WTC11 (cell line): ENCODE measurements at regions not wholly inside any gene's neighbourhood (a gene's known extent, or its start where the extent isn't known, plus 50 kb on each side); places are given as distances from the start of the nearest gene placed in this dataset.

ENCODE experiments used
- ATAC-seq: fragments of 200-7000 bp; cut with Tn5 transposase; 2 replicates; pipeline ENCODE4 v1.10.0; 2021; ENCODE audit warnings: mild to moderate bottlenecking, moderate library complexity
- CTCF ChIA-PET: fragments of 300-600 bp; sonication (Branson Sonifier 250); formaldehyde crosslinking; loops from one replicate; lab custom pipeline; 2021; ENCODE audit warnings: antibody characterized with exemption; lab: Charles Lee
- POLR2A ChIA-PET: fragments of 350-600 bp; sonication (Branson Sonifier 250); formaldehyde crosslinking; loops from one replicate; lab custom pipeline; 2021; ENCODE audit warnings: antibody characterized with exemption; lab: Charles Lee
- DNase-seq: peaks from one replicate; pipeline ENCODE4 v3.0.0; 2021; ENCODE audit warnings: low spot score
- H3K27ac Mint-ChIP-seq: 2 replicates; pipeline ENCODE4 v1.8.0; 2021; ENCODE audit warnings: mixed read lengths
- H3K27me3 Mint-ChIP-seq: 2 replicates; pipeline ENCODE4 v1.8.0; 2021; ENCODE audit warnings: low read depth, mild to moderate bottlenecking, moderate library complexity, mixed read lengths
- H3K36me3 Mint-ChIP-seq: 2 replicates; pipeline ENCODE4 v1.8.0; 2021; ENCODE audit warnings: mixed read lengths
- H3K4me1 Mint-ChIP-seq: 2 replicates; pipeline ENCODE4 v1.8.0; 2022; ENCODE audit warnings: mixed read lengths
- H3K4me3 Mint-ChIP-seq: 2 replicates; pipeline ENCODE4 v1.8.0; 2021; ENCODE audit warnings: mild to moderate bottlenecking, moderate library complexity, mixed read lengths
- H3K9me3 Mint-ChIP-seq: 2 replicates; pipeline ENCODE4 v1.8.0; 2021; ENCODE audit warnings: mixed read lengths
- ARID4B ChIP-seq: sonication (generic); formaldehyde crosslinking; IDR thresholded peaks from 2 replicates; pipeline ENCODE4 v1.8.0; 2023; ENCODE audit warnings: missing genetic modification reagents, mild to moderate bottlenecking, borderline replicate concordance
- CREB1 ChIP-seq: sonication (generic); formaldehyde crosslinking; IDR thresholded peaks from 2 replicates; pipeline ENCODE4 v1.8.0; 2023; ENCODE audit warnings: mild to moderate bottlenecking, missing genetic modification reagents
- CTCF ChIP-seq: fragments of 200-600 bp; IDR thresholded peaks from 2 replicates; pipeline ENCODE4 v1.8.0; 2022; ENCODE audit warnings: antibody characterized with exemption
- E2F5 ChIP-seq: sonication (generic); formaldehyde crosslinking; IDR thresholded peaks from 2 replicates; pipeline ENCODE4 v1.8.1; 2022; ENCODE audit warnings: mild to moderate bottlenecking, moderate library complexity, missing genetic modification reagents
- EMX1 ChIP-seq: fragments of 250-450 bp; sonication (Bioruptor Pico); IDR thresholded peaks from 2 replicates; pipeline ENCODE4 v1.8.0; 2021; ENCODE audit warnings: mild to moderate bottlenecking
- FOXP1 ChIP-seq: sonication (generic); formaldehyde crosslinking; IDR thresholded peaks from 2 replicates; pipeline ENCODE4 v1.8.0; 2022; ENCODE audit warnings: missing genetic modification reagents, mild to moderate bottlenecking, moderate library complexity, borderline replicate concordance
- HMGA2 ChIP-seq: fragments of 250-450 bp; sonication (Bioruptor Pico); IDR thresholded peaks from 2 replicates; pipeline ENCODE4 v1.4.0; 2021; ENCODE audit warnings: mild to moderate bottlenecking, moderate library complexity
- JAZF1 ChIP-seq: fragments of 250-450 bp; sonication (Bioruptor Pico); IDR thresholded peaks from 2 replicates; pipeline ENCODE4 v1.9.0; 2021; ENCODE audit warnings: moderate library complexity, mild to moderate bottlenecking, inconsistent platforms
- JUN ChIP-seq: sonication (generic); formaldehyde crosslinking; IDR thresholded peaks from 2 replicates; pipeline ENCODE4 v1.8.0; 2023; ENCODE audit warnings: mild to moderate bottlenecking, missing genetic modification reagents
- KAT7 ChIP-seq: sonication (generic); formaldehyde crosslinking; IDR thresholded peaks from 2 replicates; pipeline ENCODE4 v1.8.1; 2023; ENCODE audit warnings: missing genetic modification reagents, mild to moderate bottlenecking, borderline replicate concordance
- MYBL2 ChIP-seq: sonication (generic); formaldehyde crosslinking; IDR thresholded peaks from 2 replicates; pipeline ENCODE4 v1.8.1; 2023; ENCODE audit warnings: mild to moderate bottlenecking, moderate library complexity, missing genetic modification reagents
- NFE2L1 ChIP-seq: sonication (generic); formaldehyde crosslinking; IDR thresholded peaks from 2 replicates; pipeline ENCODE4 v1.8.1; 2023; ENCODE audit warnings: missing genetic modification reagents
- NR1H2 ChIP-seq: sonication (generic); formaldehyde crosslinking; IDR thresholded peaks from 2 replicates; pipeline ENCODE4 v1.9.0; 2021; ENCODE audit warnings: mild to moderate bottlenecking, moderate library complexity, missing genetic modification reagents
- NR2C2 ChIP-seq: sonication (generic); formaldehyde crosslinking; IDR thresholded peaks from 2 replicates; pipeline ENCODE4 v1.8.0; 2022; ENCODE audit warnings: mild to moderate bottlenecking, missing genetic modification reagents
- PRRX2 ChIP-seq: fragments of 250-450 bp; sonication (Bioruptor Pico); IDR thresholded peaks from 2 replicates; pipeline ENCODE4 v1.8.0; 2021; ENCODE audit warnings: mild to moderate bottlenecking
- SP1 ChIP-seq: sonication (generic); formaldehyde crosslinking; conservative IDR thresholded peaks from 2 replicates; pipeline ENCODE4 v1.8.1; 2022; ENCODE audit warnings: missing genetic modification reagents
- TP53 ChIP-seq: sonication (generic); formaldehyde crosslinking; IDR thresholded peaks from 2 replicates; pipeline ENCODE4 v1.8.1; 2023; ENCODE audit warnings: mild to moderate bottlenecking, missing genetic modification reagents
- ZBTB21 ChIP-seq: sonication (generic); formaldehyde crosslinking; IDR thresholded peaks from 2 replicates; pipeline ENCODE4 v1.8.1; 2023; ENCODE audit warnings: mild to moderate bottlenecking, missing genetic modification reagents, borderline replicate concordance
- ZNF219 ChIP-seq: sonication (generic); formaldehyde crosslinking; IDR thresholded peaks from 2 replicates; pipeline ENCODE4 v1.8.0; 2023; ENCODE audit warnings: missing genetic modification reagents, mild to moderate bottlenecking, borderline replicate concordance
- ZNF232 ChIP-seq: sonication (generic); formaldehyde crosslinking; IDR thresholded peaks from 2 replicates; pipeline ENCODE4 v1.8.0; 2022; ENCODE audit warnings: mild to moderate bottlenecking, missing genetic modification reagents
- ZNF281 ChIP-seq: sonication (generic); formaldehyde crosslinking; IDR thresholded peaks from 2 replicates; pipeline ENCODE4 v1.8.0; 2023; ENCODE audit warnings: mild to moderate bottlenecking, missing genetic modification reagents
- ZNF671 ChIP-seq: fragments of 250-450 bp; sonication (Bioruptor Pico); IDR thresholded peaks from 2 replicates; pipeline ENCODE4 v1.8.0; 2021; ENCODE audit warnings: mild to moderate bottlenecking
- TF ChIP-seq, protein P1 (sequence below): sonication (generic); formaldehyde crosslinking; IDR thresholded peaks from 2 replicates; pipeline ENCODE4 v1.8.0; 2022; ENCODE audit warnings: mild to moderate bottlenecking, missing genetic modification reagents

DNA sequence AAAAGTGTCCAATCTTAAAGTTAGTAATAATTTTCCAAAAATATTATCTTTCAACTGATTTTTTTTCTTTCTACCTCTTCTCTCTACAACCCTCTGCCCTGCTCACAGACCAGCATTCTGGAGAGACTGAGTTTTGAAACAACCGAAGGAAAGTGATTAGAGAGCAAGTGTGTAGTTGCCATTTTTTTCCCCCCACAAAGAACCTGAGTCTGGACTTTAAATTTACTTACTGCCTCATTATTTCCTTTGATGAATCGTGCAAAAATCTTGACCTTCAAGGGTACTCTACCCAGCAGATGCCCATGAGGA lies 63.4 kb upstream of the NEUROD1 start:
- H3K27ac Mint-ChIP-seq, result no peak overlapping the region
- H3K4me1 Mint-ChIP-seq, result peaks cover 3% of the 10 kb centered on the region; the same call in 1 of the 2 replicates
- CTCF ChIA-PET, result no interaction called here
- peaks cover 9% of the 10 kb centered on the region for H3K9me3 Mint-ChIP-seq
- no peak for TF ChIP-seq ZNF281
- TF ChIP-seq ZNF232 (CRISPR knock-in tag), result no peak
- TF ChIP-seq ZBTB21 (CRISPR knock-in tag), result no peak
- no peak for TF ChIP-seq E2F5 (CRISPR knock-in tag)
- TF ChIP-seq EMX1, result no peak
- TF ChIP-seq ZNF219, result no peak
- H3K4me3 Mint-ChIP-seq, result no peak overlapping the region
- H3K36me3 Mint-ChIP-seq, result no peaks in the 10 kb centered on the region
- DNase-seq, result no peak
- no peak for ATAC-seq
- H3K27me3 Mint-ChIP-seq, result no peaks in the 10 kb centered on the region
- POLR2A ChIA-PET, result no interaction called here

DNA sequence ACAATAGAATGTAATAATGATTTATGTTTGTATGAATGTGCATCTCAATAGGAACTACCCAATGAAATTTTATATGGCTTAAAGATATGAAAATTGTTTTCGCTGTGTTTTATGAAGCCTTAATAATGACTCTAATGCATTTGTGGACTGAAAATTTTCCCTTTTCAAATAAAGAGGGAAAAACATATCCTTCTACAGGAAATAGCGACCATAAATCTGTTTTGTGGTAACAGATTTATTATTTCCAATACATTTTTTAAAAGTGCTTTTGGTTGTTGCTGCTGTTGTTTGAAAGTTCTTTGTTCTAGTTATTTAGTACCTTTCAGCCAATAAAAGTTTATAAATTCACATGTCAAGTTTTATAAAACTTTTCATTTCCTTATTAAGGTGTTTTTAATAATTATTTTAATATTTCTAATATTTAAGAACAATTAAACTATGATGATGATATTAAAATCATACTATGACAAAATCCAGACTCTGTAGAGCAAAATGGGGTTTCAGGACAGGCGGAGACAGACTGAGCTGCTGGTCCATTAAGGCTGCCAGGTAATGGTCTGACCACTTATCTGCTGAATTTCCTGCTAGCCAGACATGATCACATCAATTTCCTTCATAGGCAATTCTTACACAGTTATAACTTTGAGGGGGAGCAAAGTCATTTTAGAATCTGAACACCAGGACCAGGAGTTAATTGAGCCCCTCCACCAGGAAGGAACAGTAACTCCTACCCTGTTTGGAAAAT lies 65.7 kb upstream of the NEUROD1 start:
- Mint-ChIP-seq H3K4me3 (no peak overlapping the region), H3K27ac (no peak overlapping the region), H3K36me3 (no peaks in the 10 kb centered on the region), H3K9me3 (peaks cover 9% of the 10 kb centered on the region), H3K27me3 (no peaks in the 10 kb centered on the region), H3K4me1 (peaks cover 5% of the 10 kb centered on the region)
- ChIA-PET POLR2A (no interaction called here), CTCF (no interaction called here)
- ATAC-seq, result no peak
- TF ChIP-seq SP1 (CRISPR knock-in tag) (no peak), ZBTB21 (CRISPR knock-in tag) (no peak), NR1H2 (CRISPR knock-in tag) (no peak), TP53 (CRISPR knock-in tag) (no peak), JUN (no peak), HMGA2 (CRISPR knock-in tag) (no peak)
- DNase-seq, result no peak

- no peak overlapping the region for H3K27ac Mint-ChIP-seq
- H3K9me3 Mint-ChIP-seq, result peaks cover 9% of the 10 kb centered on the region
- ChIA-PET CTCF (no interaction called here), POLR2A (no interaction called here)
- ATAC-seq (no peak), DNase-seq (no peak)
- no peaks in the 10 kb centered on the region for H3K36me3 Mint-ChIP-seq
- peaks cover 6% of the 10 kb centered on the region for H3K4me1 Mint-ChIP-seq
- no peaks in the 10 kb centered on the region for H3K27me3 Mint-ChIP-seq
- no peak overlapping the region for H3K4me3 Mint-ChIP-seq
- TF ChIP-seq CREB1 (CRISPR knock-in tag) (no peak), FOXP1 (CRISPR knock-in tag) (no peak), NFE2L1 (no peak), JAZF1 (CRISPR knock-in tag) (no peak), PRRX2 (CRISPR knock-in tag) (no peak), NR2C2 (CRISPR knock-in tag) (no peak), ZNF219 (no peak), CTCF (no peak), MYBL2 (CRISPR knock-in tag) (no peak), KAT7 (CRISPR knock-in tag) (no peak), ARID4B (CRISPR knock-in tag) (no peak), ZNF671 (CRISPR knock-in tag) (no peak)
- TF ChIP-seq, protein P1, sequence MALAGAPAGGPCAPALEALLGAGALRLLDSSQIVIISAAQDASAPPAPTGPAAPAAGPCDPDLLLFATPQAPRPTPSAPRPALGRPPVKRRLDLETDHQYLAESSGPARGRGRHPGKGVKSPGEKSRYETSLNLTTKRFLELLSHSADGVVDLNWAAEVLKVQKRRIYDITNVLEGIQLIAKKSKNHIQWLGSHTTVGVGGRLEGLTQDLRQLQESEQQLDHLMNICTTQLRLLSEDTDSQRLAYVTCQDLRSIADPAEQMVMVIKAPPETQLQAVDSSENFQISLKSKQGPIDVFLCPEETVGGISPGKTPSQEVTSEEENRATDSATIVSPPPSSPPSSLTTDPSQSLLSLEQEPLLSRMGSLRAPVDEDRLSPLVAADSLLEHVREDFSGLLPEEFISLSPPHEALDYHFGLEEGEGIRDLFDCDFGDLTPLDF (CRISPR knock-in tag), result no peak
Measured at GRCh38 chr2:181746844-181747243, 66.5 kb upstream of the NEUROD1 start.
